Stromal cell of bone marrow (primary cell): ENCODE measurements at regions not wholly inside any gene's neighbourhood (a gene's known extent, or its start where the extent isn't known, plus 50 kb on each side); places are given as distances from the start of the nearest gene placed in this dataset.
"Not testable (repeated sequence)": the region's sequence is repeated elsewhere in the genome, so short reads cannot be mapped to it uniquely, and the experiment has no call there.

ENCODE experiments used
- DNase-seq: peaks from one replicate; pipeline ENCODE4 v3.0.0-alpha.2; 2012; ENCODE audit warnings: low read depth

GRCh38 chr3:91348064-91348463 is 2240.6 kb downstream of the EPHA3 start:
- DNase-seq: not testable (repeated sequence)

DNA sequence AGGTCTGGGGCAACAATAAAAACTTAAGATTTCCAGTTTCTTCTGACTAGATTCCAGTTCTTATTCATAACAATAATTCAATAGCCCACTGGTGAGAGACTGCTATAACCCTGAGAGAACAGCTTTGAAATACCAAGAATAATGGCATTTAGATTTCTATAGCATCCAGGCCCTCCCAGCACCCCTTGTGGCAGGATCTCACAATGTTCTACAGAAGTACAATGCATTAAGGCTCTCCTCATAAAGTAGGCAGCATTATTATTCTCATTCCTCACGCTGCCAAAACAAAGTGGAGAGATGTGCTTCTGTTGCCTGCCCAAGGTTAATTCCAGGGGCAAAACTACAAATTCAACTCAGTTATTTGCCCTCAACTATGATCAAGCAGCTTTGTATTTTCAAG is 2241.7 kb downstream of the EPHA3 start:
- not testable (repeated sequence) for DNase-seq

DNA sequence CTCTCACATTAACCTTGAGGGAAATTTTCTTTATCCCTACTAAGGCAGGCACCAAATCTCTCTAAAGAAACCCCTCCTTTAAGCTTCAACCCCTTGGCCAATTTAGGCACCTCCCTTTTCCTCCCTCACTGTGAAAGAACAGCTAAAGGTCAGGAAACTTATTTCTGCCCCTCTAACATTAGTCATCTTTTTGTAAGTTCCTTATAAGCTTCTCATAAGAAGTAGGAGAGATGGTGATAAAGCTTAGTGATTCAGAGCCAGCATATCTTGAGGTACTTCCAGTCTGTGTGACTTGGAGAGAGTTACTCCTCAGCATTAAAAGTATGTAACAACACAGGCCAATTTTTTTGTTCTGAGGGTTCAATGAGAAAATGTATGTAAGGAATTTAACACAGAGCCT is 2244.7 kb downstream of the EPHA3 start:
- not testable (repeated sequence) for DNase-seq

GRCh38 chr3:91359278-91359677 is 2251.9 kb downstream of the EPHA3 start:
- DNase-seq: not testable (repeated sequence)

DNA sequence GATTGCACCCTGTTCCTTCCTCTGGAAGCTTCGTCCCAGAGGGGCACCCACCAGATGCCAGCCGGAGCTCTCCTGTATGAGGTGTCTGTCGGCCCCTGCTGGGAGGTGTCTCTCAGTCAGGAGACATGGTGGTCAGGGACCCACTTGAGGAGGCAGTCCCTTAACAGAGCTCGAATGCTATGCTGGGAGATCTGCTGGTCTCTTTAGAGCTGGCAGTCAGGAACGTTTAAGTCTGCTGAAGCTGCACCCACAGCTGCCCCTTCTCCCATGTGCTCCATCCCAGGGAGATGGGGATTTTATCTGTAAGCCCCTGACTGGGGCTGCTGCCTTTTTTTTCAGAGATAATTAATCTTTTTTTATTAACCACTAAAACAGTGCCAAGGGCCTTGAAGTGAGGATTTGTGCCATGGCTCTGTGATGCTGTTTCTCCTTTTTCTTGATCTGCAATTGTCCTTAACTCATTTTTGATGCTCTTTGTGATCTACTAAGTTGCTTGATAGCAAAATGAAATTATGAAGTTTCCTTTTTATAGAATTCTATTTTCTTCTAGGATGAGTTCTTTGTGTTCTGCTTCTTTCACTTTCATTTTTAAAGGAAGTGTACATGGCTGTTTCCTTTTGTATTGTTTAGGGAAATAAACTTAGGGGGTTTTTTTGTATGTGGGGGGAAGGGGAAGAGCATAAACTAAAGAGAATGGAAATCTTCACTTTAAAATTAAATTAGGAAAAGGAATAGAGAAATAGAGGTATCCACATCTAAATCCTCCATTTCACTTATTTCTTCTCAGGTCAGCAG is 2275.9 kb downstream of the EPHA3 start:
- DNase-seq: not testable (repeated sequence)

- not testable (repeated sequence) for DNase-seq
Observed at GRCh38 chr3:91403938-91404337, 2296.5 kb downstream of the EPHA3 start.

GRCh38 chr3:91442063-91442462 is 2334.6 kb downstream of the EPHA3 start:
- DNase-seq: not testable (repeated sequence)

- DNase-seq: not testable (repeated sequence)
Observed at GRCh38 chr3:91442483-91442882, 2335.1 kb downstream of the EPHA3 start.

GRCh38 chr3:91448379-91448778 is 2341.0 kb downstream of the EPHA3 start:
- not testable (repeated sequence) for DNase-seq

GRCh38 chr3:91466517-91466916 is 2359.1 kb downstream of the EPHA3 start:
- not testable (repeated sequence) for DNase-seq

GRCh38 chr3:91469251-91469650 is 2361.8 kb downstream of the EPHA3 start:
- not testable (repeated sequence) for DNase-seq

DNA sequence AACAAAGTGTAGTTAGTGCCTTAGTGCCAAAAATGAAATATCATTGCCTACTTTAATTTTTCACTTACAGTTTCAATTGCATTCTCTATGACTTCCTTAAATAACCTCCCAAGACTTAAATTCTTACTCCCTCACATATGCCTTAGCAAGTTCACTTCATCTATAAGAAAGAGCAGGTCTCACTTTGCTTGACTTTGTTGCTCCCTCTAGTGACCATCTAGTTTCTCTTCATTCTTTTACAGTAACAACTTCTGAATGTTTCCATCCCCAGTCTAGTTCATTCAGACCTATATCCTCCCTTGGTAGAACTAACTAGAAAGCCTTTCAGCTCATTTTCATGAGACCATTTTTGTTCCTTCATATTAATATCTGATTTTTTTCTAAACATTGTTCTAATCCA is 2377.6 kb downstream of the EPHA3 start:
- not testable (repeated sequence) for DNase-seq

- DNase-seq: peak; percentile 6
Observed at GRCh38 chr3:91485891-91486290, 2378.5 kb downstream of the EPHA3 start.

- DNase-seq: not testable (repeated sequence)
Observed at GRCh38 chr3:91497712-91498111, 2390.3 kb downstream of the EPHA3 start.

DNA sequence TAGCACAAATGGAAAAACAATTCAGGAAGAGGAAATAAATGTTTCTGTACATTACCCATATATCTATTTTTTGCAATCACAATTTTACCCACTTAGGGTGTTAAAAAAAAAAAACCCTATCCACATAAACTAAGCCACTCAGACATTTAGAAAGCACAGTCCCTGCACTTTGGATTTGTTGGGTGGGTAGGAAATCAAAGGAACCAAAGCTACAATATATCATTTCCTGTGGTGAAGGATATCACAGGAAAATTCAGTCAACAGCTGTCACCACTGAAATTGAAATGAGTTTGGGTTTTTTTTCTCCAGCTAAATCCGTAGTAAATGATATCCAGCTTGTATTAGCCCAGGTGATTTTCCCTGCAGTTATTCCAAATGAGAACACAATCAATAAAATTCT is 2392.4 kb downstream of the EPHA3 start:
- DNase-seq: not testable (repeated sequence)

GRCh38 chr3:91504874-91505273 is 2397.5 kb downstream of the EPHA3 start:
- not testable (repeated sequence) for DNase-seq
